Endothelial cell of umbilical vein (primary cell): ENCODE measurements at regions not wholly inside any gene's neighbourhood (a gene's known extent, or its start where the extent isn't known, plus 50 kb on each side); places are given as distances from the start of the nearest gene placed in this dataset.

Source experiments
- BruUV-seq: library from RNA; stranded (reverse); fragments of 400-500 nt; replicated peaks from 2 replicates; lab custom pipeline; 2021; lab: Mats Ljungman, UMichigan
- CTCF ChIA-PET: fragments of 300-600, 350-600 bp; sonication (Branson Sonifier 250); formaldehyde crosslinking; loops from one replicate; lab custom pipeline; 2021; ENCODE audit warnings: antibody characterized with exemption, inconsistent platforms; lab: Charles Lee
- POLR2A ChIA-PET: fragments of 300-600, 350-600 bp; sonication (Branson Sonifier 250); formaldehyde crosslinking; loops from one replicate; lab custom pipeline; 2021; ENCODE audit warnings: antibody characterized with exemption, inconsistent platforms; lab: Charles Lee
- DNase-seq: peaks from one replicate; pipeline ENCODE4 v3.0.0-alpha.2; 2011; ENCODE audit warnings: low read depth, low spot score
- FAIRE-seq: peaks from 2 replicates; lab custom pipeline; 2011; peaks lifted over from hg19 to GRCh38; lab: Jason Lieb, UNC
- H2AFZ ChIP-seq: 2 replicates; pipeline ENCODE4 v1.6.0; 2012; ENCODE audit warnings: low read depth, low read length, control low read depth, inconsistent platforms
- H3K27ac ChIP-seq: 2 replicates; pipeline ENCODE4 v1.5.1; 2011; ENCODE audit warnings: low read depth, mild to moderate bottlenecking, control low read depth, low read length, moderate library complexity; ENCODE audit not compliant: insufficient read depth
- H3K27me3 ChIP-seq, 2 experiments: 2 replicates each; pipeline versions ENCODE4 v1.6.0 to v1.6.1; 2011; ENCODE audit warnings: low read length in 2 of 2, mixed read lengths in 1 of 2; ENCODE audit not compliant: control insufficient read depth in 2 of 2, insufficient read depth in 2 of 2
- H3K36me3 ChIP-seq, 2 experiments: 2 replicates in 1 of 2; 3 replicates in 1 of 2; pipeline ENCODE4 v1.5.1; 2011; ENCODE audit warnings: low read length in 2 of 2, mild to moderate bottlenecking in 1 of 2, moderate library complexity in 1 of 2; ENCODE audit not compliant: control insufficient read depth in 2 of 2, insufficient read depth in 2 of 2; ENCODE audit errors: extremely low read depth in 1 of 2
- H3K4me1 ChIP-seq: 3 replicates; pipeline ENCODE4 v1.5.1; 2011; ENCODE audit warnings: mild to moderate bottlenecking, low read length; ENCODE audit not compliant: control insufficient read depth, insufficient read depth; ENCODE audit errors: extremely low read depth
- H3K4me2 ChIP-seq: 2 replicates; pipeline ENCODE4 v1.6.1; 2011; ENCODE audit warnings: low read length, control low read depth, mixed read lengths; ENCODE audit not compliant: insufficient read depth
- H3K4me3 ChIP-seq, 3 experiments: fragments of 200-600 bp in 1 of 3; sonication (generic), shearing (Covaris generic) in 1 of 3; replicated peaks in 1 of 3; 2 replicates each; pipeline ENCODE4 v1.5.1; 2011 to 2016; ENCODE audit warnings: control low read depth in 3 of 3, low read length in 3 of 3, mild to moderate bottlenecking in 2 of 3, inconsistent platforms in 1 of 3, low read depth in 1 of 3, moderate library complexity in 1 of 3; ENCODE audit not compliant: insufficient read depth in 1 of 3
- H3K79me2 ChIP-seq: 2 replicates; pipeline ENCODE4 v1.6.0; 2012; ENCODE audit warnings: low read length, inconsistent platforms; ENCODE audit not compliant: control insufficient read depth, insufficient read depth
- H3K9ac ChIP-seq: replicated peaks from 2 replicates; pipeline ENCODE3; 2011; ENCODE audit warnings: low read length, control low read depth; ENCODE audit not compliant: insufficient read depth; ENCODE audit errors: extremely low read depth
- H3K9me1 ChIP-seq: replicated peaks from 3 replicates; pipeline ENCODE4 v1.6.0; 2011; ENCODE audit warnings: mild to moderate bottlenecking, low read length; ENCODE audit not compliant: control insufficient read depth, insufficient read depth; ENCODE audit errors: extremely low read depth
- H3K9me3 ChIP-seq: replicated peaks from 2 replicates; pipeline ENCODE4 v1.5.1; 2012; ENCODE audit warnings: low read length, inconsistent platforms; ENCODE audit not compliant: control insufficient read depth, insufficient read depth
- H4K20me1 ChIP-seq: replicated peaks from 2 replicates; pipeline ENCODE3; 2011; ENCODE audit warnings: mild to moderate bottlenecking, low read length; ENCODE audit not compliant: control insufficient read depth, insufficient read depth; ENCODE audit errors: extremely low read depth
- EZH2 ChIP-seq: IDR thresholded peaks from 2 replicates; pipeline ENCODE4 v1.6.1; 2012; ENCODE audit warnings: borderline replicate concordance, low read depth, mild to moderate bottlenecking, moderate library complexity, low read length, inconsistent platforms; ENCODE audit not compliant: severe bottlenecking
- FOS ChIP-seq: IDR thresholded peaks from 2 replicates; pipeline ENCODE4 v1.6.1; 2011; ENCODE audit warnings: mild to moderate bottlenecking, low read length, moderate library complexity, borderline replicate concordance; ENCODE audit not compliant: insufficient read depth
- GATA2 ChIP-seq: IDR thresholded peaks from 2 replicates; pipeline ENCODE4 v1.7.0; 2011; ENCODE audit warnings: low read depth, mild to moderate bottlenecking, moderate library complexity, mixed read lengths, low read length; ENCODE audit not compliant: insufficient read length, insufficient read depth
- JUN ChIP-seq: IDR thresholded peaks from 2 replicates; pipeline ENCODE4 v1.6.1; 2011; ENCODE audit warnings: borderline replicate concordance, low read depth; ENCODE audit not compliant: insufficient read length, insufficient read depth
- MYC ChIP-seq: IDR thresholded peaks from one replicate; pipeline ENCODE4 v1.6.1; 2011; ENCODE audit warnings: mild to moderate bottlenecking, low read depth, low read length
- POLR2AphosphoS5 ChIP-seq: IDR thresholded peaks from 2 replicates; pipeline ENCODE4 v1.6.1; 2012; ENCODE audit warnings: low read depth, mild to moderate bottlenecking, control low read depth, low read length, moderate library complexity; ENCODE audit not compliant: insufficient read depth
- dilution Hi-C: fragments of 300-500 bp; cut with MboI; formaldehyde crosslinking; loops from one replicate; pipeline ENCODE4 v1.15.0; 2019; ENCODE audit warnings: low sequenced_read_pairs; ENCODE audit not compliant: extremely low pct_ligation_motif_present
- intact Hi-C: fragments of 100-400 bp; cut with micrococcal nuclease; formaldehyde crosslinking; loops from one replicate; pipeline ENCODE4 v1.10.0; 2022
- TF ChIP-seq, protein P1 (sequence below): IDR thresholded peaks from 2 replicates; pipeline ENCODE4 v1.6.1; 2011; ENCODE audit not compliant: insufficient read depth, insufficient read length

DNA sequence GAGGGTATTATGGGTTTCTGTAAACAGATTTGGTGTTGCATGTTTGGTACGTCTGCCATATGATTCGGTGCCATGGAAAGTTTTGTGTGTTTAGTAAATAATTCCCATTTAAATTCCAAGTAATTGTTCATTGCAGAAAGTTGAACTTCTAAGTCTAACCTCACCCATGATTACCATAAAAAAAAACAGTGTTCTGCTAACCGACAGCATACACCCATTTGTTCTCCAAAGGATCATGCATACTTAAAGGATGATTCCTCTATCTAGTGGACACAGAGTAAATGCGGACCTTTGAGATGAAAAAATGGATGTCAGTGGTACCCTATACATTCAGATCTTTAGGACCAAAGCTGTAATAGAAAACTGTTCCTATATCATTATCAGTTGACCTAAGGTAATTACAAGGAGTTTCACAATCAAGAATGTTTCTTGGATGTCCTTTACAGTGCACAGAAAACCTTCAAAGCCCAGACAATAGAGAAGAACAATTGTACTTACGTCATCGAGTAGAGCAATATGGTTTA lies 209.9 kb downstream of the CRPPA start:
- no peaks in the 10 kb centered on the region for H3K4me1 ChIP-seq
- H3K27me3 ChIP-seq: no peaks in the 10 kb centered on the region
- POLR2A ChIA-PET: no interaction called here
- H3K9me1 ChIP-seq: no peaks in the 10 kb centered on the region
- H2AFZ ChIP-seq: no peak overlapping the region
- no peaks in the 10 kb centered on the region for H3K79me2 ChIP-seq
- FAIRE-seq: no peak
- no peaks in the 10 kb centered on the region for H3K36me3 ChIP-seq
- no peak for DNase-seq
- TF ChIP-seq FOS: no peak
- TF ChIP-seq MYC: no peak
- no peak for TF ChIP-seq EZH2
- no peak for TF ChIP-seq POLR2AphosphoS5
- TF ChIP-seq, protein P1, sequence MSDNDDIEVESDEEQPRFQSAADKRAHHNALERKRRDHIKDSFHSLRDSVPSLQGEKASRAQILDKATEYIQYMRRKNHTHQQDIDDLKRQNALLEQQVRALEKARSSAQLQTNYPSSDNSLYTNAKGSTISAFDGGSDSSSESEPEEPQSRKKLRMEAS: no peak
- no peak for TF ChIP-seq JUN
- no peaks in the 10 kb centered on the region for H4K20me1 ChIP-seq
- no TSS peak for BruUV-seq
- H3K9ac ChIP-seq: no peak overlapping the region
- H3K4me3 ChIP-seq: no peak overlapping the region
- H3K4me2 ChIP-seq: no peak overlapping the region
- H3K9me3 ChIP-seq: no peaks in the 10 kb centered on the region
- CTCF ChIA-PET: no interaction called here
- H3K27ac ChIP-seq: no peak overlapping the region
- intact Hi-C loops (no loop called here), dilution Hi-C loops (no loop called here)

DNA sequence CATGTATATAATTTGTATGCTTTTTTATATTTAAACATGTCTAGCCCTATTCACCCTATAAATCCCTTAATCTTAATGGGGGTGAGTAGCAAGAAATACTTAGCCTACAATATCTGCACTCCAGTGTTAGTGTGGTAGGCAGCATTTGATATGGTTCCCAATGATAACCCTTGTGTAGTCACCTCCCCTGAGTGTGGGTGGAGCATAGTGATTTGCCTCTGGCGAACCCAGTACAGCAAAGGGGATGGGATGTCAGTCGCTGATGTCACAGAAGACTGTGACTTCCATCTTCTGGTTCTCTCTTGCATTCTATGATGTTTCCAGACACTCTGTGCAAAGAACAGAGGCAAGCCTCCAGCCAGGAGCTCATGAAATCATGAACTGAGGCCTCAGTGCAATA lies 211.2 kb downstream of the CRPPA start:
- no peak for TF ChIP-seq GATA2
- TF ChIP-seq FOS: no peak
- no peak for TF ChIP-seq EZH2
- dilution Hi-C loops: no loop called here

More for the DNA sequence above, 211.2 kb downstream of the CRPPA start:
- H3K9ac ChIP-seq: no peak overlapping the region
- H3K9me1 ChIP-seq: no peaks in the 10 kb centered on the region
- intact Hi-C loops: no loop called here
- H3K4me1 ChIP-seq: no peaks in the 10 kb centered on the region
- BruUV-seq: no TSS peak
- no peaks in the 10 kb centered on the region for H3K9me3 ChIP-seq
- no peaks in the 10 kb centered on the region for H3K36me3 ChIP-seq
- ChIA-PET CTCF (no interaction called here), POLR2A (no interaction called here)
- FAIRE-seq (no peak), DNase-seq (no peak)
- H2AFZ ChIP-seq: no peak overlapping the region
- H3K27me3 ChIP-seq: no peaks in the 10 kb centered on the region
- no peaks in the 10 kb centered on the region for H4K20me1 ChIP-seq
- no peak overlapping the region for H3K27ac ChIP-seq
- H3K4me2 ChIP-seq: no peak overlapping the region
- no peak overlapping the region for H3K4me3 ChIP-seq
- H3K79me2 ChIP-seq: no peaks in the 10 kb centered on the region
